ENCODE measurements at regions not wholly inside any gene's neighbourhood (a gene's known extent, or its start where the extent isn't known, plus 50 kb on each side); places are given as distances from the start of the nearest gene placed in this dataset.

DNA sequence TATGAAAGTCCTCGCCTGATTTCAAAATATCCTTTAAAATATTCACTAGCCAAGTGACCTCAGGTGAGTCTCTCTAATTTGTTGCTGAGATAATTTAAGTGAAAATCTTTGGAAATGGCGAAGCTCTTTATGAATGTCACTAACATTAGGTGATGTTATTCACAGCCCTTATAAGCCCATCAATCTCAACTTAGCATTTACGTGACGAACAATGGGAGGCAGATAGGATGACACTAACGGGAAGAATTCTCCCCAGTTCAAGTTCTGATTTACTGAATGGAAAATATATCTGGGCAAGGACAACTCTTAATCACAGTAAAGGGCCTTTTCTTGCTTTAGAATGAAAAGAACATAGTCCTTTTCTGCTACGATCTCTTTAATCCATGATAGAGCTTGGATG, 378.7 kb downstream of the LIG4 start:
- TF ChIP-seq, protein P1, sequence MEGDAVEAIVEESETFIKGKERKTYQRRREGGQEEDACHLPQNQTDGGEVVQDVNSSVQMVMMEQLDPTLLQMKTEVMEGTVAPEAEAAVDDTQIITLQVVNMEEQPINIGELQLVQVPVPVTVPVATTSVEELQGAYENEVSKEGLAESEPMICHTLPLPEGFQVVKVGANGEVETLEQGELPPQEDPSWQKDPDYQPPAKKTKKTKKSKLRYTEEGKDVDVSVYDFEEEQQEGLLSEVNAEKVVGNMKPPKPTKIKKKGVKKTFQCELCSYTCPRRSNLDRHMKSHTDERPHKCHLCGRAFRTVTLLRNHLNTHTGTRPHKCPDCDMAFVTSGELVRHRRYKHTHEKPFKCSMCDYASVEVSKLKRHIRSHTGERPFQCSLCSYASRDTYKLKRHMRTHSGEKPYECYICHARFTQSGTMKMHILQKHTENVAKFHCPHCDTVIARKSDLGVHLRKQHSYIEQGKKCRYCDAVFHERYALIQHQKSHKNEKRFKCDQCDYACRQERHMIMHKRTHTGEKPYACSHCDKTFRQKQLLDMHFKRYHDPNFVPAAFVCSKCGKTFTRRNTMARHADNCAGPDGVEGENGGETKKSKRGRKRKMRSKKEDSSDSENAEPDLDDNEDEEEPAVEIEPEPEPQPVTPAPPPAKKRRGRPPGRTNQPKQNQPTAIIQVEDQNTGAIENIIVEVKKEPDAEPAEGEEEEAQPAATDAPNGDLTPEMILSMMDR (IDR thresholded peaks at IDR 0.05): no peak
- no peak for TF ChIP-seq POLR2A (IDR thresholded peaks at IDR 0.05)
